ENCODE measurements at regions not wholly inside any gene's neighbourhood (a gene's known extent, or its start where the extent isn't known, plus 50 kb on each side); places are given as distances from the start of the nearest gene placed in this dataset.

DNA sequence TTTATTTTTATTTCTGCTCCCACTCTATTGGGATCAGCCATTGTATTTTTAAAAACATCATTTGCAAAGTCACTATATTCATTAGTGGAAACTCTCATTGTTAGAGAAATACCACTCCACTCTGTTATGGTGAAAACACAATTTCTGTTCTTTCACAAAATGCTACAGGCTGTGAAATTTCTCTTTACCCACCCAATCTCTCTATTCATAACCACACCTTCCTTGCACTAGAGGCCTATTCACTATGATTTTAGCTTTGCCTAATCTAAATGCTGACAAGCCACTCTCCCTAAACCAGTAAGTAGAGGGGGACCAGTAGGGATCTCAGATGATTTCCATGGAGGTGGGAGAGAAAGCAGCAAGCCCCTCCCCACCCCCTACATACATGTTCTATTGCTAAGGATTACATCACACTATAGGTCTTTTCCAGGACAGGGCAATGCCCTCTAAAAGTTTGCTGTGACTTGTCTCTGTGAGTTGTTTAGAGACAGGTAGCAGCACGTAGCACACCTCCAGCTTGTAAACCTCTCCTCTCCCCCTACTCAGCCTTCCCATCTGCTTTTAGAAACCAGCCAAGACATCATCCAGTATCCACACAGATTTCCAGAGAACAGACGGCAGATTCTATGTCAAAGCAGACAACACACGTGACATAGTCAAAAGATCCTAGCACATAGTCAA is 58.3 kb upstream of the PPP1R3C start:
- no peak for DNase-seq (ENCODE audit: low read depth)

DNA sequence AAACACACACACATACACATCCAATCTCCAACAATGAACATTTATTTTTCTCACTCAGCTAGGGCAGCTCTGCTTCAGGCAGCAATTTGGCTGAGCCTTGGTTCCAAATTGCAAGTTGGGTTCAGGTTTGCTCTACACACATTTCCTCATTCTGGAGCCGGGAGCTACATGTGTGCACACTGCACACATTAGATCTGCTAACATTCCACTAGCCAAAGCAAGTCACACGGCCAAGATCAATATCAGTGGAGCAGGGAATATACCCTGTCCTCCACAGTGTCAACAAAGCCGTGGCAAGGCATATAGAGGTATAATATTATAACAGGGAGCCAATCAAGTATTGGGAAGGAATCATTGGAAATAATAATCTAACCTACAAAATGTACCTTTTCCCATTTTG is 57.5 kb upstream of the PPP1R3C start:
- DNase-seq (ENCODE audit: low read depth) = no peak

DNA sequence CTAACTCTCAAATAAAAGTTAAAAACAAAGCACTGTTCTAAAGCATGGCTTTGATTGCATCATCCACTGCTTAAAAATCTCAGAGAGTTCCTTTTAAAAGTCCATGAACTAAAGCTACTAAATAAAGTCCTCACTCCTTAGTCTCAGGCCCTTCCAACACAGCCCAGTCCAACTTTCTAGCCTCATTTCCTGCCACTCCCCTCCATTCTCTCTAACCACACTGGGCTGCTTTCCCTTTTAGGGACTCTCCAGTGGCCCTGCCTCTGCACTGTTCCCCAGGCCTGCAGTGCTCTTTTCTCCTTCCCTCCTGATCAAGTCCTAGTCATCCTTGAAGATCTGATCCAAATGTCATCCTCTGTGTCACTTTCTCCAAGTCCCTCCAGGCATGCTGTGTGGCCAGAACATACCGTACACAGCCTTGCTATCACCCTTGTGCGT is 56.9 kb upstream of the PPP1R3C start:
- DNase-seq (ENCODE audit: low read depth) = peak; percentile 64

DNA sequence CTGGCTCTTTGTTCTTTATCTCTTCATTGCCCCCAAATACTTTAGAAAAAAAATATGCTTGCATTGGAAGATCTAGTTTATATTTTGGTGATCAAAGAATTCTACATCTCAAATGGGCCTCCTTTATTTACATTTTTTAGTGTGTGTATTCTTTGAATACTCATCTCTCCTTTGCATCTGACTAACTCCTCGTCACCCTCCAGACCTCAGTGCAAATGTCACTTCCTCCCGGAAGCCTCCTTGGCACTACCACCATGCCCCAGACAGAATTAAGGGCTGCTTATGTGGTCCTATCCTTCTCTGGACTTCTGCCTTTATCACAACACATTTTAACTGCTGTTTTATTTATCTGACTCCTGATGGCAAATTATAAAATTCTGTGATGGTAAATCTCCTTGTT is 52.0 kb upstream of the PPP1R3C start:
- no peak for DNase-seq (ENCODE audit: low read depth)

DNA sequence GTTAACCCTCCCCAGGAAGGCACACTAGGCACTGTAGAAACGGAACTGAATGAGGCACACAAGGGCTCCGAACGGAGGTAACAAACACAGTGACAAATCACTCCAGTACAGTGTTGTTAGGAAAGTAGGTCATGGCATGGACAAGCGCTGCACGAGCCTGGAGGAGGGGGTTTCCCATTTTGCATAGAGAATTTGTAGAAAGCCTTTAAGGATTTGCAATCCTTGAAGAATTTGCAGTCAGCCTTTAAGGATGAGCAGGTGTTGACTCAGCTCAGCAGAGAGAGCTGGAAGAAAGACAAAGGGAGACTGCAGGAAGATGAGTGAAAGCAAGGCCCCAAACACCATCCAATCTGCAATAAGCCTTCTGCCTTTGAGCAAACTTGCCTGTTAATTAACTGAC is 51.1 kb upstream of the PPP1R3C start:
- DNase-seq (ENCODE audit: low read depth) = no peak

DNA sequence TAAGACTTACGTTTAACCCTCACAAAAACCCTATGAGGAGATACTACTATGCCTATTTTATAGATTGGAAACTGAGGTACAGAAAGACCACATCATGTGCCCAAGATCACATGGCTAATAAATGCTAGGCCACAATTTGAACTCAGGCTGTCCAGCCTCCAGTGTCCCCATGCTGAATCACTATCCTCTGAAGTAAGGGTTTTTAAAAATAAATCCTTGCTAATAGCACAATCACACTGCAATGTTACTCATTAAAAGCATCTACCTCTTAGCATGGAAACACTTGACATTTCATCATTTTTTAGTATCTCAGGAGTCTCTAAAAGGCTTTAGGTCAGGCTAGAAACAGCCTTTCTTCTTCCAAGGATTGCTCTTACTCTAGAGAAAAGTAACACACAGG is 50.0 kb upstream of the PPP1R3C start:
- DNase-seq (ENCODE audit: low read depth) = no peak

All from stromal cell of bone marrow (primary cell).